T-helper 2 cell treated with Interferon-gamma antibody and Interleukin-4, amounts not matched to agents 100 ng/mL and 5 ng/mL, for 36 hours (primary cell): ENCODE measurements at regions not wholly inside any gene's neighbourhood (a gene's known extent, or its start where the extent isn't known, plus 50 kb on each side); places are given as distances from the start of the nearest gene placed in this dataset.
"Not testable (repeated sequence)": the region's sequence is repeated elsewhere in the genome, so short reads cannot be mapped to it uniquely, and the experiment has no call there.

Experiments used
- intact Hi-C: fragments of 100-400 bp; cut with micrococcal nuclease; formaldehyde crosslinking; loops from one replicate; pipeline ENCODE4 v1.15.1; 2023

- intact Hi-C loops, result no loop called here
These were observed 180.4 kb downstream of the SMAD6 start for GRCh38 chr15:66882251-66883020.

- intact Hi-C loops, result no loop called here
These were observed 181.4 kb downstream of the SMAD6 start for GRCh38 chr15:66883284-66883911.

- intact Hi-C loops, result no loop called here
These were observed 181.2 kb upstream of the SMAD3 start for GRCh38 chr15:66884115-66884622.

GRCh38 chr15:66884661-66885237 is 180.7 kb upstream of the SMAD3 start:
- intact Hi-C loops, result no loop called here

GRCh38 chr15:66885281-66885915 is 180.0 kb upstream of the SMAD3 start:
- intact Hi-C loops, result no loop called here

GRCh38 chr15:66886241-66886675 is 179.1 kb upstream of the SMAD3 start:
- intact Hi-C loops, result no loop called here

GRCh38 chr15:66886686-66887273 is 178.6 kb upstream of the SMAD3 start:
- intact Hi-C loops, result no loop called here

- intact Hi-C loops, result not testable (repeated sequence)
These were observed 176.1 kb upstream of the SMAD3 start for GRCh38 chr15:66889298-66889697.

GRCh38 chr15:66891776-66892175 is 173.6 kb upstream of the SMAD3 start:
- intact Hi-C loops, result no loop called here

- intact Hi-C loops, result no loop called here
These were observed 172.1 kb upstream of the SMAD3 start for GRCh38 chr15:66893294-66893693.

GRCh38 chr15:66894363-66894762 is 171.0 kb upstream of the SMAD3 start:
- intact Hi-C loops, result no loop called here

GRCh38 chr15:66894986-66895780 is 170.2 kb upstream of the SMAD3 start:
- intact Hi-C loops, result no loop called here

- intact Hi-C loops, result no loop called here
These were observed 169.5 kb upstream of the SMAD3 start for GRCh38 chr15:66895794-66896453.

GRCh38 chr15:66896611-66897010 is 168.8 kb upstream of the SMAD3 start:
- intact Hi-C loops, result no loop called here

- intact Hi-C loops, result no loop called here
These were observed 168.0 kb upstream of the SMAD3 start for GRCh38 chr15:66897416-66897815.

- intact Hi-C loops, result no loop called here
These were observed 167.4 kb upstream of the SMAD3 start for GRCh38 chr15:66897971-66898370.

GRCh38 chr15:66898656-66899386 is 166.6 kb upstream of the SMAD3 start:
- intact Hi-C loops, result no loop called here

- intact Hi-C loops, result no loop called here
These were observed 165.6 kb upstream of the SMAD3 start for GRCh38 chr15:66899555-66900350.
